ENCODE measurements at regions not wholly inside any gene's neighbourhood (a gene's known extent, or its start where the extent isn't known, plus 50 kb on each side); places are given as distances from the start of the nearest gene placed in this dataset.

DNA sequence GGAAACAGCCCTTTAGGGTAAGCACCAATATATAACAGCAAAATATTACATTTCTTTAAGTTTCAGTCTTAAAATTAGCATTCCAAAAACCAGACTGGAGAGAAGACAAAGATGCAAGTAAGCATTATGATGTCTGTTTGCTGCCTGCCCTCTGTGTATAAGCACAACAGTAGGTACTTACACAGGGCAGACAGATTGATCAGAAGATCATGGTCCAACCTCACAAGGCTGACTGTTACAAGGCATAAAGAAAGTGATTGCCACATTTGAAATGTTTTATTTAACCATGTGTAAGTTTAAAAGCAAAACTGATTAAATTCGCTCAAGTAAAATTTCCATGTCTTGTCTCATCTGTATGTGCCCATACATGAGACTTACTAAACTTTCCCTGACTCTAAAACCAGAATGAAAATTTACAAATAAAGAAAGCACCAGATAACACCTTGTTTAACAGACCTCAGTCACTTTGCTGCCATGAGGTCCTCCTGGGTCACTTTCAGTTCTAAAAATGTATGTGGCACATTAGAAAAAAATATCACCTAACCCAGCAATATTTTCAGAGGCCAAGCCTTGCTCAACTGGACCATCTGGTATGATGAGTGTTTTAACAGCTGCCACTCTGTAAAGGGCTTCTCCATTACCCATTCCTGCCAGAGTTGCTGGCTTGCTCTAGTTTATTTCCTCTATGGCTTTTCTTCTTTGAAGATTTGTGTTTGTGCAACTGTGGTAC lies 297.0 kb downstream of the RBM26 start:
- ATAC-seq (ENCODE audit: poor library complexity), result no peak
- no peak for DNase-seq
- intact Hi-C loops (cut with DNase I), result no loop called here

DNA sequence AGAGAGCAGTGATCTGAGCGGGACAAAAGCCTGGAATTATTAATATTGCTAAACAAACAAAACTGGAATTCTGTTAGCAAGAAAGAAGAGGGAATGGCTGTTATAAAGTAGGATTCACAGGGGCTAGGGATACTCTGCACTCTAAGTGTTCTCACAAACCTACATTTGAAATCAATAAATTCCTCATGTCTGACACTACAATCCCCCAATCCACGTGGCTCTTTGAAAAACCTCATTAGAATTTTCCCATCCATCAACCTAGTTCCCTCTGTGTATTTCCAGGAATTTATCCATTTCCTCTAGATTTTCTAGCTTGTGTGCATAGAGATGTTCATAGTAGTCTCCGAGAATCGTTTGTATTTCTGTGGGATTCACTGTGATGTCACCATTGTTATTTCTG lies 307.5 kb downstream of the RBM26 start:
- ATAC-seq (ENCODE audit: poor library complexity) (no peak), DNase-seq (no peak)
- intact Hi-C loops (cut with DNase I), result no loop called here

DNA sequence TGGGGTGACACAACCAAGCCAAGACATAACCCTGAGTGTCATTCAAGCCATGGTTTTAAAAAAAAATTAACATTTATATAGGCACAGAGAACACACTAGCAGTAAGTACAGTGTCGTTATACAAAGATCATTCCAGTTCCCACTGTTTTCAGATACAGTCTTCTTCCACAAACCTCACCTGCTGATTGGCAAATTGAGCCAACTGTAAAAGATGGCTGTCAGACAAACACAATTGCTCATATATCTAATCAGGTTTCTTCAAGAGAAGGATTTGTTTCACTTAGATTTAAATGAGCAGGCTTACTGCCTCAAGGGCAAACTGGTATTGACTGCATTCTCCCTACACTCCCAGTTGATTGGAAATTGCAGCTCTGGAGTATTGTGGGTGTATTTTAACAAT lies 308.9 kb downstream of the RBM26 start:
- ATAC-seq (ENCODE audit: poor library complexity) (no peak), DNase-seq (no peak)
- intact Hi-C loops (cut with DNase I), result no loop called here

DNA sequence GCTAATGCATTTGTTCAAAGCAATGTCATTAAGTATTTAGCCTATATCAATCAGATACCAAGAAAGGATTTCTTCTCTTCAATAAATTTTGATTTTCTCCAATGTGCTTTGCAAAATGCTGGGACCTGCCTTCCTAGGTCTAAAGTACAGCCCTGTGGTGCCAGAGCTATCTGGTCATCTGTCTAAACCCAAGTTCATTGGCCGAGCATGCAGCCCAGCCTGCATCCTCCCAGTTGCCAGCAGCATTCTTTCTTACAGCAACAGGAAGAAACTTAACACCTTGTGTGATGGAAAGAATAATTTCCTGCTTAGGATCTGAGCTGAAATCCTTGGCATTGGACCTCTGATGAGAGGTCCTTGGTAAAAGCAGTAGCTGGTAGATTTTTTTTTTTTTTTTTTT lies 310.0 kb downstream of the RBM26 start:
- intact Hi-C loops (cut with DNase I), result no loop called here
- DNase-seq, result no peak
- no peak for ATAC-seq (ENCODE audit: poor library complexity)

DNA sequence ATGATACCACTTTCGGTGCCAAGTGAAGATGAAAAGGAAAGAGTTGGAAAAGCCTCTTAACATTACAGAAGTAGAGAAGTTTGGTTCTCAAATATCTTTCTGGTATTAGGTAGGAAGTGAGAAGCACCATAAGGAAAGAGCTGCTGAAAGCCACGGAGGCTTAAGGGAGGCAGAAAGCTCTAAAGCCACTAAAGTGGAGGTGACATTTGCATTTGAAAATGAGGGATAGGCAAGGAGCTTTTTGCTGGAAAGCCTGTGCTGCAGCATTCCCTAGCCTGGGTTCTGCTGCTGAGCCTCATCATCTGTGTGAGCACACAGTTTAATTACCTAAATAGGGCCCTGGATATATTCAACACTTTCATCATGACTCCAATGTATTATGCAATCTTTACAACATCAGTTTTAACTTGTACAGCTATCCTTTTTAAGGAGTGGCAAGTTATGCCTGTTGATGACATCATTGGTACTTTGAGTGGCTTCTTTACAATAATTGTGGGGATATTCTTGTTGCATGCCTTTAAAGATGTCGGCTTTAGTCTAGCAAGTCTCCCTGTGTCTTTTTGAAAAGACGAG lies 315.4 kb downstream of the RBM26 start:
- ATAC-seq (ENCODE audit: poor library complexity) (no peak), DNase-seq (no peak)
- intact Hi-C loops (cut with DNase I), result no loop called here

DNA sequence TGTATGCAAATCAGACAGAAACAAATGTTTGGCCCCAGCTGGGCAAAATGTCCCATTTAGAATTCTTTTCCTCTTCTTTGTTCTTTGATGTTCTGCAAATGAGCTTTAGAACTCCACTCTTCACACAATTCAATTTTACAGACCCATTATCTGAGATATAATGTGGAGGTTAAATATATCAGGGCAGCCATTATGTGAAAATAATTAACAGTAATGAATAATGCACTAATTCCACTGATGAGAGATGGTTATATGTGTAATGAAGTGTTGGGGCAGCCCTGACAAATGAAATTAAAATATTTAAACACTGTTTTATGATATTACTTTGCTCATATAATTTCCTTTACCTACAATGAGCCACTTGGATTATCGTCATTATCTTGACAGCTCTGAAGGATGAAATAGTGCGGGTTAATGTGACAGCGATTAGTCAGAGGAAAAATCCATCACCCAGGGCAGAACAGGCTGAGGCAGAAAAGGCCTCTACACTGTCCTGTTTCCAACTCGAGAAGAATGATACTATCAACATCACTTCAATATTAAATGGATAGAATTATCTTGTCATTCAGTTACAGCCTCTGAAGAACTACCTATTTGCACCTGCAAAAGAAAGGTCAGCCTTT lies 321.1 kb downstream of the RBM26 start:
- no peak for ATAC-seq (ENCODE audit: poor library complexity)
- intact Hi-C loops (cut with DNase I), result no loop called here
- DNase-seq, result no peak

DNA sequence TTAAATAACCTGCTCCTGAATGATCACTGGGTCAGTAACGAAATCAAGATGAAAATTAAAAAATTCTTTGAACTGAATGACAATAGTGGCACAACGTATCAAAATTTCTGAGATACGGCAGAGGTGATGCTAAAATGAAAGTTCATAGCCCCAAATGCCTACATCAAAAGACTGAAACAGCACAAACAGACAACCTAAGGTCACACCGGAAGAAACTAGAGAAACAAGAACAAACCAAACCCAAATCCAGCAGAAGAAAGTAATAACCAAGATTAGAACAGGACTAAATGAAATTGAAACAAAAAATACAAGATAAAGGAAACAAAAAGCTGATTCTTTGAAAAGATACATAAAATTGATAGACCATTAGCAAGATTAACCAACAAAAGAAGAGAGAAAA lies 324.1 kb downstream of the RBM26 start:
- intact Hi-C loops (cut with DNase I), result no loop called here
- ATAC-seq (ENCODE audit: poor library complexity), result no peak
- DNase-seq, result no peak

DNA sequence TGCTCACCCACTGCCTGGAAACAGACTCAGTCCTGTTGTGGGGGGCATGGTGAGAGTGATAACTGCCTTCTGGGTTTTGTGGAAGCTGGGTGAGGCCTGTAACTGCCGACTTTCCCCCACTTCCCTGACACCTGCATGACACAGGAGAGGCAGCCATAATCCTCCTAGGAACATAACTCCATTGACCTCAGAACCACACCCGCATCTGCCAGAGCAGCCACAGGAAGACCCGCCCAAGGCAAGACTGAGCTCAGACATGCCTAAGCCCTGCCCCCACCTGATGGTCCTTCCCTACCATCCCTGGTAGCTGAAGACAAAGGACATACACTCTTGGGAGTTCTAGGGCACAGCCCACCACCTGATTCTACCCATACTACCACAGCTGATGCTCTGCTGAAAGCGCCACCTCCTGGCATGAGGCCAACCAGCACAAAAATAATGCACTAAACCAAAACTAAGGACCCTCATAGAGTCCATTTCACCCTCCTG lies 326.7 kb downstream of the RBM26 start:
- ATAC-seq (ENCODE audit: poor library complexity) (no peak), DNase-seq (no peak)
- intact Hi-C loops (cut with DNase I), result no loop called here

DNA sequence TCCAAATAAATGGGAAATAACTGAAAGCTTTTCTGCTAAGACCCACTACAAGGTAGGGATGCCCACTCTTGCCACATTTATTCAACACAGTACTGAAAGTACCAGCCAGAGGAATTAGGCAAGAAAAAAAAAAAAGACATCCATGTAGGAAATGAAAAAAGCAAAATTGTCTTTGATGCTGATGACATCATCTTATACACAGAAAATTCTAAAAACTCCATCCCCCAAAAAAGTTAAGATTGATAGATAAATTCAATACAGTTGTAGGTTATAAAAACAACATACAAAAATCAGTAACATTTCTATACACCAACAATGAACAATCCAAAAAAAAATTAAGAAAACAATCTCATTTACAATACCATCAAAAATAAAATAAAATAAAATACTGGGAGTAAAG lies 330.4 kb downstream of the RBM26 start:
- intact Hi-C loops (cut with DNase I), result no loop called here

DNA sequence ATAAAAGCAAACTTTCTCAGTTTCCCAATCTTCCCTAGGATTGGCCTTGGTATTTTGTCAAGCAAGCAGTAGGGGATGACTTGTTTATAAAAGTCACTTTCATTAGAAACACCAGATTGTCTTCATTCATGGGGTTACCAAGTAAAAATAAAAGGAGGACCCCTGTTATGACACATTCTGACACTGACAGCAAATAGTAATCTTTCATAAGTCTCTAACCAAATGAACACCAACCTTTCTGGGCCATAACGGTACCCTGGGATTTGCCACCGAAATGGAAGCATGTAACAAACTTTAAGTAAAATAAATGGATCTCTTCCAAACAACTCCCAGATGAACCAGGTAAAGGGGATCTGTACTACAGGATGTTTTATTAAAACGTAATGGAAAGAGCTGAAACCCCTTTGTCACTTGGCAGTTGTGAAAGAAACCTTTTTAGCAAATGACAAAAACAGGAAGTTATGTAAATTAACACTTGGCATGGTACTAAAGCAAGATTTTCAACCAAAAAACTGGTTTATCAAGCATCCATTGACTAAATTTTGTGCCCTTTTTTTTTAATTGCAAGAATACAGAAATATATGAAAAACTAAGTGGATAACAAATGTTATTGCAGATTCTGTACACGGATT lies 335.6 kb downstream of the RBM26 start:
- no peak for DNase-seq
- intact Hi-C loops (cut with DNase I), result no loop called here
- no peak for ATAC-seq (ENCODE audit: poor library complexity)

More for the DNA sequence above, 330.4 kb downstream of the RBM26 start:
- DNase-seq (no peak), ATAC-seq (ENCODE audit: poor library complexity) (no peak)

DNA sequence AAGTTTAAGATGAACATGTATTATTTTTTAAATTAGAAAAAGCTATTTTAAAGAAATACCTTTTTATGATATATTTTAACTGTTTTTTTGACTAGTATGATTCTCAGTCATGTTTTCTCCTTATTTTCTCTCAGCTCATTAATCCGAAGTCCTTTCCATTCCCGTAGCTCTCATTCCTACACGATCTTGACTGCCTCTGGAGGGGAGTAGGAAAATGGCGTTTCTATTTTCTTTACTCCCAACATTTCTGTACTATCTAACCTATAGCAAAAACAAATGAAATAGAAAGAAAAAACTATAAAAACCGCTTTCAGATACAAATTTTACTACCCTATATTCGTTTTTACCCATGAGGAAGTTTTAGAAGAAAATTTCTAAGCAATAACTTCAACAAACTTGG lies 343.8 kb downstream of the RBM26 start:
- no peak for ATAC-seq (ENCODE audit: poor library complexity)
- intact Hi-C loops (cut with DNase I), result no loop called here

DNA sequence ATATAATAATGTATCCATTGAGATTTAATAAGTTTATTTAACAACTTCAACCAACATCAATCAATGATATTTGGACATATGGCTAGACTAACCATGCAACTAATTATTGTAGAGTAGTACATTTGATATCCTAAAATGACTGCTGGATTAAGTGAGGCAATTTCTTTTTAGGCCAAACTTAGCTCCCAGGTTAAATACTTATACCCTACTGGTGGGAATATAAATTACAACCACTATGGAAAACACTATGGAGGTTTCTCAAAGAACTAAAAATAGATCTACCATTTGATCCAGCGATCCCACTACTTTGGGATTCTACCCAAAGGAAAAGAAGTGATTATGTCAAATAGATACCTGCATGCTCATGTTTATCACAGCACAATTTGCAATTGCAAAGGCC lies 345.8 kb downstream of the RBM26 start:
- DNase-seq (no peak), ATAC-seq (ENCODE audit: poor library complexity) (no peak)
- intact Hi-C loops (cut with DNase I), result no loop called here

More for the DNA sequence above, 343.8 kb downstream of the RBM26 start:
- no peak for DNase-seq

DNA sequence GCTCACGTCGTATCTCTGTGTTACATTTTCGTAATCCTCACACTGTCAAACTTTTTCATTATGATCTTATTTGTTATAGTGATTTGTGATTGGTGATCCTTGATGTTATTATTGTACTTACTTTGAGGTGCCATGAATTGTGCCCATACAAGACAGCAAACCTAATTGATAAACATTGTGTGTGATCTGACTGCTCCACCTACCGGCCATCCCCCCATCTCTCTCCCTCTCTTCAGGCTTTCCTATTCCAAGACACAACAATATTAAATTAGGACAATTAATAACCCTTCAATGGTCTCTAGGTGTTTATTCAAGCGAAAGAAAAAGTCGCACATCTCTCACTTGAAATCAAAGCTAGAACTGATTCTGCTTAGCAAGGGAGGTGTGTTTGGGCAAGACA lies 349.3 kb downstream of the RBM26 start:
- ATAC-seq (ENCODE audit: poor library complexity) (no peak), DNase-seq (no peak)
- intact Hi-C loops (cut with DNase I), result no loop called here

DNA sequence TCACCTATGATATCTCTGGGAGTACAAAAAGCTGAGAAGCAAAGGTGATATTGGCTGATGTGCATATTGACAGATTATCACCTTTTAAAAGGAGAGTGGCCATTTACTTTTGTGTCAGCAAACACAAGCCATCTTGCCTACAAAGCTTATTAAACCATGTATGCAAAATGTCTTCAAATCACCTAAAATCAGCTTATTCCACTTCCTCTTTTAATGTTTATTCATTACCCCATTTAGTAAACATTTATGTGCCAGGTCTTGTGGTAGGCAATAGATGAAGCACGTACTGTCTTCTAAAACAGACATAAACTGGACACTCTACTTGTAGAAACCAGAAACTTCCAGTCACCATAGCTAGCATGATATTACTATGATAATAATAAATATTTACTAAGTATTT lies 354.6 kb downstream of the RBM26 start:
- intact Hi-C loops (cut with DNase I), result no loop called here
- no peak for ATAC-seq (ENCODE audit: poor library complexity)
- DNase-seq, result no peak

DNA sequence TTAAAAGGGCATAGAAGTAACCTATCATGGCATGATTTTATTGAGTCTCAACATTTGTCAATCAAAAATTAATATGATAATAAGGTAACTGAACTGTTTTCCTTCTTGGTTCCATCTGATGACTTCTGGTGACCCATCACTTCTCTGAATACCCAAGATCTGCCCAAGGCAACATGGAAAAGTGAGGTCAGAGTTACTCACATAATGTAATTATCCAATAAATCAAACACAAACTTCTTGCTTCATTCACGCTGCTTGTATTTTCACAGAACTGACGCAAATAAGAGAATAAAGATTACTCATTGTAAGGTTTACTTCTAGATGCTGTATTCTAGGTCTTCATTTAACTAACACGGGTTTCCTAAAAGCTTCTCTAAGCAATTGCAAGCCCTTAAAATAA lies 361.6 kb downstream of the RBM26 start:
- intact Hi-C loops (cut with DNase I), result no loop called here
- no peak for ATAC-seq (ENCODE audit: poor library complexity)

DNA sequence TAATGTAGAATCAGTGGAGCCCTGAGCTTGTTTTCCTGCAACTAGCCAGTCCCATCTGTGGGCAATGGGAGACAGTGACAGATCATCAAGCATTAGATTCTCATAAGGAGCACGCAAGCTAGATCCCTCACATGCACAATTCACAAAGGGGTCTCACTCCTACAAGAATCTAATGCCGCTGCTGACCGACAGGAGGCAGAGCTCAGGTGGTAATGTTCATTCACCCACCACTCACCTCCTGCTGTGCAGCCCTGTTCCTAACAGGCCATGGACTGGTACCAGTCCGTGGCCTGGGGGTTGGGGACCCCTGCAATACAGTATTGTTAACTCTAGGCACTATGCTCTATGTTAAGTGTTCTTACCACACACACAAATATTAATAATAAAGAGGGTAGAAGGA lies 362.8 kb downstream of the RBM26 start:
- ATAC-seq (ENCODE audit: poor library complexity) (no peak), DNase-seq (no peak)
- intact Hi-C loops (cut with DNase I), result no loop called here

More for the DNA sequence above, 361.6 kb downstream of the RBM26 start:
- DNase-seq, result no peak

DNA sequence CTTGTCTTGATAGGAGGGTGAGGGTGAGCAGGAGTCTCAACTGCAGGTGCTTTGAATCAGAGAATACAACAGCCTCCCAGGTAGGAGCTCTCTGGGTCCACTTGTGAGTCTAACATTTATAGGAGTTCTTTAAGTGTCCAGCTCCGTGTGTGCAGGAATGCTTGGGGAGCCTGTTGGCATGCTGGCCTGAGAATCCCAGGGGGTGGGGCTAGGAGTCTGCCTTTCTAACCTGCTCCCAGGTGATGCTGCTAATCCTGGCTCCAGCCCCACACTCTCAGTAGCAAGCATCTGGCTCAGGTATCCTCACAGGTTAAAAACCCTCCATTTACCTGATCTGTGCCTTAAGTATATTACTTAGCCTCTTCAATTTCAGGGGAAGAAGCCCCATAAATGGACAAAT lies 368.9 kb downstream of the RBM26 start:
- intact Hi-C loops (cut with DNase I), result no loop called here
- DNase-seq (no peak), ATAC-seq (ENCODE audit: poor library complexity) (no peak)

DNA sequence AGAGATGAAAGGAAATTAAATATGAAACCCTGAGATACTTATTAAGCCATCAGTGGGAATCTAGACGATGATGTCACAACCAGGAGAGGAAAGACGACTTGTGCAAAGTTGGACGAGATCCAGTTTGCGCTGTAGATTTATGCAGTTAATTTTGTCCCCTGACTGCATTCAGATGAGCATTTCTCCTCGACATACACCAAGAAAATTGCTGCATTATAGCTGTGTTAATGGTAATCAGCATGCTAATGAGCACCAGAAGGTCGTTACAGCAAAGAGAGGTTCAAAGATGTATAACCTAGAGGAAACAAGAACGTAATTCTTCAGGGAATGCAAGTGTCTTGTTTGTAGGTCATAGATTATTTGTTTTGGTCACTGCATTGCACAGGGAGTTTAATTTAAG lies 371.7 kb downstream of the RBM26 start:
- DNase-seq (no peak), ATAC-seq (ENCODE audit: poor library complexity) (no peak)
- intact Hi-C loops (cut with DNase I), result no loop called here

DNA sequence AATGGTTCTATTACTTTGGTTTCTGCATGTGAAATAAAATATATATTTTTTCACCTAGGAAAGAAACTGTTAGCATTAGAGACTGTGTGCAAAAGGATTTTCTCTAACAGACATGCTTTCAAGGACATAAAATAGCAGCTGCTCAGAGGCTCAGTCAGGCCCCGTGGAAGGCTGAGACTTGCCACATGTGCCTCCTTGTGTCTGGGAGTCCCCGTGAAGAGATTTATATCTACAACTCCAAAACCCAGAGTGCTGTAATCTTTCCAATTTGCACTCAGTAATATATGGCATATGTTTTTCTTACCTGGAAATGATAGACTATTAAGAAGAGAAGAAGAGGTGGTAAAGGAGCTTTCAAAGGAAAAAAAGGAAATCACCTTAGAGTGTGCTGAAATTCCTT lies 371.6 kb upstream of the OBI1 start:
- intact Hi-C loops (cut with DNase I), result no loop called here
- DNase-seq (no peak), ATAC-seq (ENCODE audit: poor library complexity) (no peak)

DNA sequence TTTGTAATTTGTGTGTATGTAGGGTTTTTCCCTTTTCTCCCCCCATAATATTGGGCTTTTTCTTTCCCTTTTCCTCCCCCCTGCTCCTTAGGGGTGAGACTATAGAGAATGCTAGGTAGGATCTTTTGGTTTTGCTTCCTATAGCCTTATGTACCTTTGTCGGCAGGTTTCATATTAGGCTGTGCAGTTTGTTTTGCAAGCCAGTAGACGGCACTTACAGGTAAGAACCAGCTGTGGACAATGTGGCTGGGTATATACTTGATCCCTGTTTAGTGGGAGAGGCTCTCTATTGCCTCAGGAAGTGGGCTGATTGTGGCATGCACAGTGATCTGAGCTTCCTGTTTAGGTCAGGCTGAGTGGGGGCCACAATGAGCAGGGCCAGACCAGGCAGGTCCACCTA lies 359.2 kb upstream of the OBI1 start:
- no peak for DNase-seq
- intact Hi-C loops (cut with DNase I), result no loop called here
- ATAC-seq (ENCODE audit: poor library complexity), result no peak
